Activated naive CD8-positive, alpha-beta T cell (primary cell): ENCODE measurements at regions not wholly inside any gene's neighbourhood (a gene's known extent, or its start where the extent isn't known, plus 50 kb on each side); places are given as distances from the start of the nearest gene placed in this dataset.
A peak's percentile ranks its signal among the peaks of the same experiment; 100 is the strongest.
"Not testable (repeated sequence)": the region's sequence is repeated elsewhere in the genome, so short reads cannot be mapped to it uniquely, and the experiment has no call there.

ENCODE experiments used
- H3K27ac Mint-ChIP-seq: one replicate; pipeline ENCODE4 v1.8.0; 2021; ENCODE audit warnings: mixed read lengths
- H3K27me3 Mint-ChIP-seq: one replicate; pipeline ENCODE4 v1.8.0; 2021; ENCODE audit warnings: mixed read lengths
- H3K36me3 Mint-ChIP-seq: one replicate; pipeline ENCODE4 v1.8.0; 2021; ENCODE audit warnings: mixed read lengths
- H3K4me1 Mint-ChIP-seq: one replicate; pipeline ENCODE4 v1.8.0; 2021; ENCODE audit warnings: low read depth, mixed read lengths
- H3K4me3 Mint-ChIP-seq: one replicate; pipeline ENCODE4 v1.8.0; 2021; ENCODE audit warnings: mild to moderate bottlenecking, mixed read lengths
- H3K9me3 Mint-ChIP-seq: one replicate; pipeline ENCODE4 v1.8.0; 2021; ENCODE audit warnings: low read depth, mixed read lengths

DNA sequence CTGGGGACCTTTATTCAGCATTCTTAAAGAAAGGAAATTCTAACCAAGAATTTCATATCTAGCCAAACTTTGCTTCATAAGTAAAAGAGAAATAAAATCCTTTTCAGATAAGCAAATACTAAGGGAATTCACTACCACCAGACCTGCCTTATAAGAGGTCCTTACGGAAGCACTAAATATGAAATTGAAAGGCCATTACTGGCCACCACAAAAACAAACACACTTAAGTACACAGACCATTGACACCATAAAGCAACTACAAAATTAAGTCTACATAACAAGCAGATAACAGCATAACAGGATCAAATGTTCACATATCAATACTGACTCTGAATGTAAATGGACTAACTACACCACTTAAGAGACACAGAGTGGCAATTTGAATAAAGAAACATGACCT is 361.4 kb upstream of the POU5F2 start:
- peaks cover 55% of the 10 kb centered on the region for H3K36me3 Mint-ChIP-seq
- H3K27me3 Mint-ChIP-seq = no peaks in the 10 kb centered on the region
- no peak overlapping the region for H3K4me3 Mint-ChIP-seq
- H3K9me3 Mint-ChIP-seq = peaks cover 29% of the 10 kb centered on the region
- peaks cover 67% of the 10 kb centered on the region for H3K4me1 Mint-ChIP-seq
- no peak overlapping the region for H3K27ac Mint-ChIP-seq

DNA sequence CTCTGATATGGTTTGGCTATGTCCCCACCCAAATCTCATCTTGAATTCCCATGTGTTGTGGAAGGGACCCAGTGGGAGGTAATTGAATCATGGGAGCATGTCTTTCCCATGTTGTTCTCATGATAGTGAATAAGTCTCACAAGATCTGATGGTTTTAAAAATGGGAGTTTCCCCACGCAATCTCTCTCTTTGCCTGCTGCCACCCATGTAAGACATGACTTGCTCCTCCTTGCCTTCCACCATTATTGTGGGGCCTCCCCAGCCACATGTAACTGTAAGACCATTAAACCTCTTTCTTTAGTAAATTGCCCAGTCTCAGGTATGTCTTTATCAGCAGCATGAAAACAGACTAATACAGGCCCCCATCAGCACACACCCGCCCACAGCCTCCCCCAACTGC is 356.0 kb upstream of the POU5F2 start:
- not testable (repeated sequence) for H3K27me3 Mint-ChIP-seq, H3K27ac Mint-ChIP-seq, H3K4me3 Mint-ChIP-seq
- Mint-ChIP-seq H3K9me3 (peaks cover 11% of the 10 kb centered on the region), H3K36me3 (peaks cover 38% of the 10 kb centered on the region), H3K4me1 (peaks cover 51% of the 10 kb centered on the region)

DNA sequence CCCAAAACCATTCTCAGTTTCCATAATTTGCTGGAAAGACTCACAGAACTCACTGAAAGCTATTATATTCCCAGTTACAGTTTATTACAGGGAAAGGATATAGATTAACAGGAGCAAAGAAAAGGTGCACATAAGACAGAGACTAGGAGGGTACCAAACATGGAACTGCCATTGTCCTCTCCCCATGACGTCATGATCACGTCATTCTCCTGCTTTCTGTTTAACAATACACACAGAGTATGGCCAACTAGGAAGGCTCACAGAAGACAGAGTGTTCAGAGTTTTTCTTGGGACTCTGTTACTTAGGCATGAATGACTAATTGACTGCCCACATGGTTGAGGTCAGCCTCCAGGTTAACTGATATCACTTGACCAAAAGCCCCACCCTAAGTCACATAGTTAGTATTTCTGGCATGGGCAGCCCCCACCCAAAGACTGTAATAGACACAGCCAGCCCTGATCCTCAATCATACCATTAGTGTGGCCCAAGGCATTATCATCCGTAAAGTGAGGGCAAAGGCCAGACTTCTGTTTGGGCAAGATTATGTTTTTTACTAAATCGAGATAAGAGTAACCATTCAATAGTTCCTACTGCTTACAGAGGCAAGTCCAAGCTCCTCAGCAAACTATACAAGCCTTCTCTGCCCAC is 353.5 kb upstream of the POU5F2 start:
- peaks cover 7% of the 10 kb centered on the region for H3K9me3 Mint-ChIP-seq
- peaks cover 29% of the 10 kb centered on the region for H3K36me3 Mint-ChIP-seq
- no peaks in the 10 kb centered on the region for H3K27me3 Mint-ChIP-seq
- no peak overlapping the region for H3K4me3 Mint-ChIP-seq
- H3K4me1 Mint-ChIP-seq = peaks cover 35% of the 10 kb centered on the region
- no peak overlapping the region for H3K27ac Mint-ChIP-seq

GRCh38 chr5:94093300-94093699 is 351.9 kb upstream of the POU5F2 start:
- no peaks in the 10 kb centered on the region for H3K27me3 Mint-ChIP-seq
- H3K4me3 Mint-ChIP-seq = no peak overlapping the region
- H3K36me3 Mint-ChIP-seq = peaks cover 18% of the 10 kb centered on the region
- peak overlapping the region; percentile 16 for H3K27ac Mint-ChIP-seq
- peaks cover 7% of the 10 kb centered on the region for H3K9me3 Mint-ChIP-seq
- H3K4me1 Mint-ChIP-seq = peaks cover 24% of the 10 kb centered on the region

DNA sequence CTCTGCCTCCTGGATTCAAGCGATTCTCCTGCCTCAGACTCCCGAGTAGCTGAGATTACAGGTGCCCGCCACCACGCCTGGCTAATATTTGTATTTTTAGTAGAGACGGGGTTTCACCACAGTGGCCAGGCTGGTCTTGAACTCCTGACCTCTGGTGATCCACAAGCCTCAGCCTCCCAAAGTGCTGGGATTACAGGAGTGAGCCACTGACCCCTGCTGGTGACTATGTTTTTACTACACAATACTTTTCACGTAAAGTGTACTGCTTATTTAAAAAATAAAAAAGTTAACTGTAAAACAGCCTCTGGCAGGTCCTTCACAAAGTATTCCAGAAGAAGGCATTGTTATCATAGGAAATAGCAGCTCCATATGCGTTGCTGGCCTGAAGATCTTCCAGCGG is 345.2 kb upstream of the POU5F2 start:
- H3K4me3 Mint-ChIP-seq, H3K27me3 Mint-ChIP-seq, H3K9me3 Mint-ChIP-seq, H3K27ac Mint-ChIP-seq: not testable (repeated sequence)
- H3K4me1 Mint-ChIP-seq = peaks cover 14% of the 10 kb centered on the region
- H3K36me3 Mint-ChIP-seq = peaks cover 17% of the 10 kb centered on the region

DNA sequence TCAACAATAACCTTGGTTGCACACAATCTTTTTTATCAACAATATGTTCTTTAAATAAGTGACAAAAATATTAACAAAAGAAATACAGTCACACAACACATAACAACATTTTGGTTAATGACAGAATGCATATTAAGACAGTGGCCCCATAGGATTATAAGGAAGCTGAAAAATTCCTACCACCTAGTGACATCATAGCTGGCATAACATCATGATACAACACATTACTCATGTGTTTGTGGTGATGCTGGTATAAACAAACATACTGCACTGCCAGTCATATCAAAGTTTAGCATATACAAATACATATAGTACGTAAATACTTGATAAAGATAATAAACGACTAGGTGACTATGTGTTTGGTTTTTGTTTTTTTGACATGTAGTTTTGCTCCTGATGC is 344.8 kb upstream of the POU5F2 start:
- Mint-ChIP-seq H3K27me3 (no peaks in the 10 kb centered on the region), H3K36me3 (peaks cover 18% of the 10 kb centered on the region), H3K27ac (no peak overlapping the region), H3K4me1 (peaks cover 17% of the 10 kb centered on the region), H3K4me3 (no peak overlapping the region), H3K9me3 (no peaks in the 10 kb centered on the region)

- Mint-ChIP-seq H3K4me1 (peaks cover 32% of the 10 kb centered on the region), H3K36me3 (peaks cover 18% of the 10 kb centered on the region), H3K27ac (no peak overlapping the region), H3K4me3 (no peak overlapping the region), H3K27me3 (no peaks in the 10 kb centered on the region), H3K9me3 (no peaks in the 10 kb centered on the region)
These were observed 341.0 kb upstream of the POU5F2 start for GRCh38 chr5:94082405-94082804.

DNA sequence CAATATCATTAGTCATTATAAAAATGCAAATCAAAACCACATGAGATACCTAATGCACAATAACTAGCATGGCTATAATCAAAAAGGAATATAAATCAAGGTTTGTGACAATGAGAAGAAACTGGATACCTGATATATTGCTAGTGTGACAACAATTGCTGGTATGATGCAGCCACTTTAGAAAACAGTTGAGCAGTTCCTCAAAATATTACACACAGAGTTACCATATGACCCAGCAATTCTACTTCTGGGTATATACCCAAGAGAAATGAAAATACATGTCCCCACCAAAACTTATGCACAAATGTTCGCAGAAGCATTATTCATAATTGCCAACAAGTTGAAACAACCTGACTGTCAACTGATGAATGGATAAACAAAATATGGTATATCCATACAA is 339.7 kb upstream of the POU5F2 start:
- Mint-ChIP-seq H3K4me3 (no peak overlapping the region), H3K27me3 (no peaks in the 10 kb centered on the region), H3K9me3 (no peaks in the 10 kb centered on the region), H3K36me3 (peaks cover 18% of the 10 kb centered on the region), H3K4me1 (peaks cover 39% of the 10 kb centered on the region), H3K27ac (no peak overlapping the region)

GRCh38 chr5:94080390-94080789 is 339.0 kb upstream of the POU5F2 start:
- H3K27ac Mint-ChIP-seq = no peak overlapping the region
- peaks cover 14% of the 10 kb centered on the region for H3K36me3 Mint-ChIP-seq
- H3K4me1 Mint-ChIP-seq = peaks cover 42% of the 10 kb centered on the region
- no peak overlapping the region for H3K4me3 Mint-ChIP-seq
- no peaks in the 10 kb centered on the region for H3K27me3 Mint-ChIP-seq
- H3K9me3 Mint-ChIP-seq = no peaks in the 10 kb centered on the region

DNA sequence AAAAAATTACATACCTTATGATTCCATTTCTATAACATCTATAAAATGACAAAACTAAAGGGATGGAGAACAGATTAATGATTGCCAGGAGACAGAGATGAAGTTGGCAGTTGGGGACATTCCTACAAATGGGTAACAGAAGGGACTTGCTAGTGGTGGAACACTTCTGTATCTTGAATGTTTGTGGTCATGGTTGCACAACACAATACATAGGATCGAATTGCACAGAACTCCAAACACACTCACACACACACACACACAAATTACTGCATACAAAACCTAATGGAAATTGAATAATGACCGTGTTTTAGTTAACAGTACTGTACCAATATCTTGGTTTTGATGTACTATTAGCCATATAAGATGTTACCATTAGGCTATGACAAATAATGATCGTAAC is 330.7 kb upstream of the POU5F2 start:
- Mint-ChIP-seq H3K4me3 (no peak overlapping the region), H3K9me3 (peaks cover 12% of the 10 kb centered on the region), H3K36me3 (peaks cover 43% of the 10 kb centered on the region), H3K27me3 (no peaks in the 10 kb centered on the region), H3K27ac (no peak overlapping the region), H3K4me1 (peaks cover 37% of the 10 kb centered on the region)

DNA sequence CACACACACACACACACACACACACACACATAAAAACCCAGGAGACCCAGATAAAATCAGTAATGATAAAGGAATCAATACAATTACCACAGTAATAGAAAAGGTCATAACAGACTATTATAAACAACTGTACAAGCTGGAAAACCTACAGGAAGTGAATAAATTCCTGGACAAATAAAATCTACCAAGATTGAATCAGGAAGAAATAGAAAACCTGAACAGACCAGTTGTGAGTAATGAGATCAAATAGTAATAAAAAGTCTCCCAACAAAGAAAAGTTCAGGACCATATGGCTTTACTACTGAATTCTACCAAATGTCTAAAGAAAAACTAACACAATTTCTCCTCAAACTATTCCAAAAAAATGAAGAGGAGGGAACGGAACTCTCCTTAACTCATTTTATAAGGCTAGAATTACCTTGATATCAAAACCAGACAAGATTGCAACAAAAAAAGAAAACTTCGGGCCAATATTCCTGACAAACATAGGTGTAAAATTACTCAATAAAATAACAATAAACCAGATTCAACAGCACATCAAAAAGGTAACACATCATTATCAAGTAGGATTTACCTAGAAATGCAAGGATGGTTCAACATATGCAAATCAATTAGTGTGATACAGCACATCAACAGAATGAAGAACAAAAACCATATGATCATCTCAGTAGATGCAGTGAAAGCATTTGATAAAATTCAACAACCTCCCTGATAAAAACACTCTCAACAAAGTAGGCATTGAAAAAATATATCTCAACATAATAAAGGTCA is 325.2 kb upstream of the POU5F2 start:
- Mint-ChIP-seq H3K27ac (no peak overlapping the region), H3K4me3 (no peak overlapping the region)

GRCh38 chr5:94064025-94064424 is 322.6 kb upstream of the POU5F2 start:
- Mint-ChIP-seq H3K36me3 (peaks cover 51% of the 10 kb centered on the region), H3K27me3 (no peaks in the 10 kb centered on the region), H3K4me1 (peaks cover 31% of the 10 kb centered on the region), H3K4me3 (no peak overlapping the region), H3K9me3 (peaks cover 34% of the 10 kb centered on the region), H3K27ac (no peak overlapping the region)

More for the DNA sequence above, 325.2 kb upstream of the POU5F2 start:
- Mint-ChIP-seq H3K9me3 (peaks cover 40% of the 10 kb centered on the region), H3K36me3 (peaks cover 55% of the 10 kb centered on the region), H3K4me1 (peaks cover 37% of the 10 kb centered on the region), H3K27me3 (no peaks in the 10 kb centered on the region)

- H3K4me3 Mint-ChIP-seq = no peak overlapping the region
These were observed 316.3 kb upstream of the POU5F2 start for GRCh38 chr5:94057655-94058054.

GRCh38 chr5:94057217-94057616 is 315.8 kb upstream of the POU5F2 start:
- Mint-ChIP-seq H3K36me3 (peaks cover 46% of the 10 kb centered on the region), H3K27ac (no peak overlapping the region), H3K4me1 (peaks cover 27% of the 10 kb centered on the region), H3K27me3 (no peaks in the 10 kb centered on the region), H3K9me3 (no peaks in the 10 kb centered on the region), H3K4me3 (no peak overlapping the region)

More at GRCh38 chr5:94057655-94058054, 316.3 kb upstream of the POU5F2 start:
- Mint-ChIP-seq H3K4me1 (peaks cover 32% of the 10 kb centered on the region), H3K27ac (no peak overlapping the region), H3K36me3 (peaks cover 42% of the 10 kb centered on the region), H3K27me3 (no peaks in the 10 kb centered on the region), H3K9me3 (no peaks in the 10 kb centered on the region)

- not testable (repeated sequence) for H3K9me3 Mint-ChIP-seq, H3K27me3 Mint-ChIP-seq, H3K4me3 Mint-ChIP-seq, H3K27ac Mint-ChIP-seq, H3K4me1 Mint-ChIP-seq
- H3K36me3 Mint-ChIP-seq = peaks cover 30% of the 10 kb centered on the region
These were observed 308.0 kb upstream of the POU5F2 start for GRCh38 chr5:94049307-94049922.
